ENCODE measurements at regions not wholly inside any gene's neighbourhood (a gene's known extent, or its start where the extent isn't known, plus 50 kb on each side); places are given as distances from the start of the nearest gene placed in this dataset.

DNA sequence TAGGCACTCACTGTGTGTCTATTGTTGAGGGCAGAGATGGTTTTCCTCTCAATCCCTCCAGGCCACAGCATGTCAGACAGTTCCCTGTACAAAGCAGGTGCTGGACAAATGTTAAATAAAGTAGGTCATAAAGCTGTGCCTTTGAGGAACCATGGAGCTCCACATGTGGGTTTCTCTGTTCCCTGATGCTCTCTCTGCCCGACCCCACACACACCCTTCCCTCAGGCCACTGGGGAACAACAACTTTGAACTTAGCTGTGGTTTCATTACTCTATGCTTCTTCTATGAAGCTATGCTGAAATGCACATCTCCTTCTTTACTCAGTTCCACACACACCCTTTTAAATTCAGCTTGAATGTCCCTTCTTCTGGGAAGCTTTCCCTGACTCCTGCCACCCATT lies 415.3 kb downstream of the HRH4 start:
- no peak overlapping the region for H3K27ac ChIP-seq (ENCODE audit: insufficient read depth, low read length)
- no peak for DNase-seq
- H3K56ac ChIP-seq (ENCODE audit: extremely low read depth, insufficient read depth, low read length), result no peak overlapping the region
- H2AFZ ChIP-seq (replicated peaks; ENCODE audit: low read length, poor library complexity), result no peak overlapping the region
- peak overlapping the region; percentile 58 for H4K91ac ChIP-seq (ENCODE audit: insufficient read depth, low read depth, low read length)
- peak overlapping the region; percentile 69 for H3K18ac ChIP-seq (ENCODE audit: low read depth, low read length)
- peak overlapping the region; percentile 32 for H2BK5ac ChIP-seq (ENCODE audit: low read depth, low read length, poor library complexity, severe bottlenecking)
- peaks cover 3% of the 10 kb centered on the region; the same call in 1 of the 2 replicates for H3K9me3 ChIP-seq (ENCODE audit: control insufficient read depth, insufficient read depth, low read length)
- no peaks in the 10 kb centered on the region for H3K27me3 ChIP-seq (ENCODE audit: control insufficient read depth, insufficient read depth, low read length)
- H2BK20ac ChIP-seq (ENCODE audit: low read depth, low read length), result peak overlapping the region; percentile 86
- H3K9me1 ChIP-seq (ENCODE audit: insufficient read depth, low read length), result peaks cover 2% of the 10 kb centered on the region; the same call in 1 of the 2 replicates
- ATAC-seq (ENCODE audit: low read depth), result peak; percentile 24; the same call in 1 of the 2 replicates
- H2BK15ac ChIP-seq (ENCODE audit: low read depth, low read length), result peak overlapping the region; percentile 22; the same call in 2 of the 3 replicates
- TF ChIP-seq RCOR1 (IDR thresholded peaks at IDR 0.05; ENCODE audit: insufficient replicate concordance, low read length), result no peak
- dilution Hi-C loops (cut with HindIII; ENCODE audit: low sequenced_read_pairs, unreplicated experiment), result no loop called here
- no peak overlapping the region for H3K4me2 ChIP-seq (ENCODE audit: low read depth, low read length)
- peak overlapping the region; percentile 91 for H3K4ac ChIP-seq (ENCODE audit: low read depth, low read length)
- no peak overlapping the region for H3K4me3 ChIP-seq (ENCODE audit: insufficient read depth, low read depth, low read length)
- no peaks in the 10 kb centered on the region for H3K36me3 ChIP-seq (ENCODE audit: control insufficient read depth, insufficient read depth, low read length)
- POLR2A ChIA-PET (ENCODE audit: unreplicated experiment), result interaction anchor here (0.6 kb wide), 1 partner anchor 1434 kb away, joined by 16 read pairs; no protein-coding TSS in a partner anchor
- whole genome bisulfite sequencing, 2 experiments (ENCODE audit: extremely low coverage in 2 of 2, insufficient read length in 1 of 2), result 100% methylated on average over 1 of the region's 1 CpG; no CpG with 5 or more reads in 1 of the 2 experiments
- peak overlapping the region; percentile 85 for H2BK120ac ChIP-seq (ENCODE audit: low read depth, low read length)
- BruUV-seq (replicated peaks), result no TSS peak
- CTCF ChIA-PET, result no interaction called here
- in situ Hi-C loops (cut with MboI; ENCODE audit: low sequenced_read_pairs), result loop anchor here (10.0 kb wide), 1 partner anchor 479 kb away; the partner anchor contains the start of gene ZNF521
- H3K23ac ChIP-seq (ENCODE audit: low read depth, low read length), result peak overlapping the region; percentile 60; the same call in 1 of the 2 replicates
- peaks cover 8% of the 10 kb centered on the region for H3K4me1 ChIP-seq (ENCODE audit: control insufficient read depth, insufficient read depth, low read length)
- H4K5ac ChIP-seq (ENCODE audit: low read depth, low read length), result peak overlapping the region; percentile 34
- no peaks in the 10 kb centered on the region for H4K20me1 ChIP-seq (ENCODE audit: insufficient read depth, low read length)
- peak overlapping the region; percentile 79; the same call in 1 of the 2 replicates for H2AK5ac ChIP-seq (ENCODE audit: low read depth, low read length)
- H3K9ac ChIP-seq (ENCODE audit: low read depth, low read length), result no peak overlapping the region
- no peak overlapping the region for H2AK9ac ChIP-seq (replicated peaks; ENCODE audit: low read depth, low read length, poor library complexity)
- H4K8ac ChIP-seq (ENCODE audit: low read depth in 2 of 2, low read length in 2 of 2), result peak overlapping the region in 1 of 2 experiments; percentile 28; a peak in 1 of 4 replicates
- H3K14ac ChIP-seq (replicated peaks; ENCODE audit: low read depth, low read length), result peak overlapping the region; percentile 57
- H3K79me1 ChIP-seq (ENCODE audit: low read depth in 1 of 2, low read length in 2 of 2), result no peaks in the 10 kb centered on the region
- intact Hi-C loops (cut with micrococcal nuclease), result loop anchor here (2.0 to 10.0 kb wide), 2 partner anchors 275 to 629 kb away; no protein-coding TSS in a partner anchor
